Neural cell (in vitro differentiated cells): ENCODE measurements at regions not wholly inside any gene's neighbourhood (a gene's known extent, or its start where the extent isn't known, plus 50 kb on each side); places are given as distances from the start of the nearest gene placed in this dataset.

Experiments
- H2AFZ ChIP-seq: fragments of 200-600, 300-800 bp; sonication (generic), shearing (Covaris generic); 2 replicates; pipeline ENCODE4 v1.6.0; 2014; ENCODE audit warnings: low read depth, mild to moderate bottlenecking, antibody characterized with exemption, low read length, moderate library complexity
- H3F3A ChIP-seq: fragments of 200-600 bp; shearing (Covaris generic); 2 replicates; pipeline ENCODE4 v1.6.1; 2016; ENCODE audit warnings: mild to moderate bottlenecking, moderate library complexity, mixed read lengths, antibody characterized with exemption, low read length; ENCODE audit not compliant: insufficient read depth, poor library complexity, severe bottlenecking
- H3K27ac ChIP-seq: fragments of 200-600, 300-800 bp; sonication (generic), shearing (Covaris generic); 2 replicates; pipeline ENCODE4 v1.5.1; 2014; ENCODE audit warnings: mild to moderate bottlenecking, low read length, moderate library complexity
- H3K27me3 ChIP-seq: fragments of 300-800, 200-600 bp; sonication (generic), shearing (Covaris generic); 2 replicates; pipeline ENCODE4 v1.6.0; 2014; ENCODE audit warnings: mild to moderate bottlenecking, low read depth, low read length, moderate library complexity; ENCODE audit not compliant: insufficient read depth
- H3K36me3 ChIP-seq: fragments of 300-800, 200-600 bp; sonication (generic), shearing (Covaris generic); 2 replicates; pipeline ENCODE4 v1.5.1; 2014; ENCODE audit warnings: mild to moderate bottlenecking, antibody characterized with exemption, low read length, moderate library complexity; ENCODE audit not compliant: insufficient read depth
- H3K4me2 ChIP-seq: fragments of 300-800, 200-600 bp; sonication (generic), shearing (Covaris generic); 2 replicates; pipeline ENCODE4 v1.6.0; 2014; ENCODE audit warnings: mild to moderate bottlenecking, low read length
- H3K4me3 ChIP-seq: fragments of 300-800, 200-600 bp; sonication (generic), shearing (Covaris generic); 2 replicates; pipeline ENCODE4 v1.5.1; 2014; ENCODE audit warnings: mild to moderate bottlenecking, low read length, moderate library complexity
- H3K79me2 ChIP-seq: fragments of 200-600 bp; shearing (Covaris generic); replicated peaks from 2 replicates; pipeline ENCODE4 v1.6.0; 2014; ENCODE audit warnings: mild to moderate bottlenecking, low read length, moderate library complexity; ENCODE audit not compliant: insufficient read depth
- H3K9ac ChIP-seq: fragments of 300-800, 200-600 bp; sonication (generic), shearing (Covaris generic); 2 replicates; pipeline ENCODE4 v1.6.1; 2016; ENCODE audit warnings: mild to moderate bottlenecking, low read length, mixed read lengths
- H3K9me2 ChIP-seq: fragments of 200-600 bp; shearing (Covaris generic); 2 replicates; pipeline ENCODE4 v1.6.1; 2016; ENCODE audit warnings: mild to moderate bottlenecking, low read length, mixed read lengths; ENCODE audit not compliant: insufficient read depth
- H3K9me3 ChIP-seq: fragments of 200-600, 300-800 bp; sonication (generic), shearing (Covaris generic); 2 replicates; pipeline ENCODE4 v1.6.1; 2016; ENCODE audit warnings: mild to moderate bottlenecking, mixed run types, low read length, moderate library complexity, mixed read lengths
- H4K20me1 ChIP-seq: fragments of 200-600 bp; shearing (Covaris generic); 2 replicates; pipeline ENCODE4 v1.6.1; 2016; ENCODE audit warnings: mild to moderate bottlenecking, mixed run types; ENCODE audit not compliant: insufficient read depth
- EP300 ChIP-seq: fragments of 450-650 bp; conservative IDR thresholded peaks from 2 replicates; pipeline ENCODE4 v1.6.1; 2014; ENCODE audit warnings: antibody characterized with exemption, mild to moderate bottlenecking, moderate library complexity; ENCODE audit not compliant: poor library complexity, severe bottlenecking
- EZH2 ChIP-seq: fragments of 200-600, 300-800 bp; shearing (Covaris generic), sonication (generic); IDR thresholded peaks from 2 replicates; pipeline ENCODE4 v1.6.1; 2014; ENCODE audit warnings: antibody characterized with exemption, low read length, borderline replicate concordance, mild to moderate bottlenecking; ENCODE audit not compliant: insufficient read depth, poor library complexity, severe bottlenecking
- MXI1 ChIP-seq: fragments of 450-650 bp; conservative IDR thresholded peaks from 2 replicates; pipeline ENCODE4 v1.6.1; 2014; ENCODE audit warnings: antibody characterized with exemption, mild to moderate bottlenecking; ENCODE audit not compliant: poor library complexity, severe bottlenecking
- POLR2AphosphoS5 ChIP-seq: IDR thresholded peaks from 2 replicates; pipeline ENCODE4 v1.6.1; 2012
- RAD21 ChIP-seq: fragments of 450-650 bp; conservative IDR thresholded peaks from 2 replicates; pipeline ENCODE4 v1.6.1; 2014; ENCODE audit warnings: antibody characterized with exemption, mild to moderate bottlenecking, moderate library complexity
- REST ChIP-seq: IDR thresholded peaks from 2 replicates; pipeline ENCODE4 v1.6.1; 2012; ENCODE audit warnings: borderline replicate concordance
- SMC3 ChIP-seq: fragments of 450-650 bp; conservative IDR thresholded peaks from 2 replicates; pipeline ENCODE4 v1.6.1; 2014; ENCODE audit warnings: antibody characterized with exemption, mild to moderate bottlenecking, moderate library complexity; ENCODE audit not compliant: poor library complexity
- TAF1 ChIP-seq: IDR thresholded peaks from 2 replicates; pipeline ENCODE4 v1.6.1; 2012; ENCODE audit warnings: low read depth
- TF ChIP-seq, protein P1 (sequence below): fragments of 450-650 bp; IDR thresholded peaks from 2 replicates; pipeline ENCODE4 v1.5.1; 2014; ENCODE audit warnings: antibody characterized with exemption, mild to moderate bottlenecking, moderate library complexity; ENCODE audit not compliant: poor library complexity, severe bottlenecking

- no peak overlapping the region for H3K9ac ChIP-seq
- no peaks in the 10 kb centered on the region for H3K27me3 ChIP-seq
- H2AFZ ChIP-seq, result no peak overlapping the region
- no peak overlapping the region for H3K4me2 ChIP-seq
- H3K79me2 ChIP-seq, result no peaks in the 10 kb centered on the region
- TF ChIP-seq SMC3 (no peak), POLR2AphosphoS5 (no peak), EZH2 (no peak), REST (no peak), EP300 (no peak), TAF1 (no peak), MXI1 (no peak), RAD21 (no peak)
- TF ChIP-seq, protein P1, sequence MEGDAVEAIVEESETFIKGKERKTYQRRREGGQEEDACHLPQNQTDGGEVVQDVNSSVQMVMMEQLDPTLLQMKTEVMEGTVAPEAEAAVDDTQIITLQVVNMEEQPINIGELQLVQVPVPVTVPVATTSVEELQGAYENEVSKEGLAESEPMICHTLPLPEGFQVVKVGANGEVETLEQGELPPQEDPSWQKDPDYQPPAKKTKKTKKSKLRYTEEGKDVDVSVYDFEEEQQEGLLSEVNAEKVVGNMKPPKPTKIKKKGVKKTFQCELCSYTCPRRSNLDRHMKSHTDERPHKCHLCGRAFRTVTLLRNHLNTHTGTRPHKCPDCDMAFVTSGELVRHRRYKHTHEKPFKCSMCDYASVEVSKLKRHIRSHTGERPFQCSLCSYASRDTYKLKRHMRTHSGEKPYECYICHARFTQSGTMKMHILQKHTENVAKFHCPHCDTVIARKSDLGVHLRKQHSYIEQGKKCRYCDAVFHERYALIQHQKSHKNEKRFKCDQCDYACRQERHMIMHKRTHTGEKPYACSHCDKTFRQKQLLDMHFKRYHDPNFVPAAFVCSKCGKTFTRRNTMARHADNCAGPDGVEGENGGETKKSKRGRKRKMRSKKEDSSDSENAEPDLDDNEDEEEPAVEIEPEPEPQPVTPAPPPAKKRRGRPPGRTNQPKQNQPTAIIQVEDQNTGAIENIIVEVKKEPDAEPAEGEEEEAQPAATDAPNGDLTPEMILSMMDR, result no peak
- no peak overlapping the region for H3K27ac ChIP-seq
- no peaks in the 10 kb centered on the region for H3F3A ChIP-seq
- no peaks in the 10 kb centered on the region for H4K20me1 ChIP-seq
- H3K4me3 ChIP-seq, result no peak overlapping the region
- H3K9me2 ChIP-seq, result no peaks in the 10 kb centered on the region
- no peaks in the 10 kb centered on the region for H3K36me3 ChIP-seq
- H3K9me3 ChIP-seq, result no peaks in the 10 kb centered on the region
Observed at GRCh38 chr12:84696281-84696680, 216.3 kb downstream of the SLC6A15 start.

DNA sequence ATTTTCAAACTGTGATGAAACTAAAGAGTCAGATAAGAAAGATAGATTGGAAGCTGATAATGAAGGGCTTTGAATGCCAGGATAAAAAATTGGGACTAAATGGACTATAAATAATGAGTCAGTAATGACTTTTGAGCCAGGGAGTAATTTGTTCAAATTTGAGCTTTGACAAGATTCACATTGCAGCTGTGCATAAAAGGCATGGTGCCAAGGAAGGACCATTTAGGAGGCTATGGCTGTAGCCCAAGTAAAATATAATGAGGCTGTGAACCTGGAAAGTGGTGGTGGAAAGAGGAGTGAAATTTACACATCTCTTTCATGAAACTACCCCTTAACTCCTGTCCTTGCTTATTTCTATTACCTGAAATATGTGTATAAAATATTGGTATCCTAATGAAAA lies 218.5 kb downstream of the SLC6A15 start:
- Histone ChIP-seq H3K27ac (no peak overlapping the region), H3K27me3 (no peaks in the 10 kb centered on the region), H3K9me2 (no peaks in the 10 kb centered on the region), H3K4me3 (no peak overlapping the region), H2AFZ (no peak overlapping the region), H3K9ac (no peak overlapping the region), H3K9me3 (no peaks in the 10 kb centered on the region), H4K20me1 (no peaks in the 10 kb centered on the region), H3K79me2 (no peaks in the 10 kb centered on the region), H3K4me2 (no peak overlapping the region), H3K36me3 (no peaks in the 10 kb centered on the region), H3F3A (no peaks in the 10 kb centered on the region)
- TF ChIP-seq RAD21, result no peak
- no peak for TF ChIP-seq EZH2

DNA sequence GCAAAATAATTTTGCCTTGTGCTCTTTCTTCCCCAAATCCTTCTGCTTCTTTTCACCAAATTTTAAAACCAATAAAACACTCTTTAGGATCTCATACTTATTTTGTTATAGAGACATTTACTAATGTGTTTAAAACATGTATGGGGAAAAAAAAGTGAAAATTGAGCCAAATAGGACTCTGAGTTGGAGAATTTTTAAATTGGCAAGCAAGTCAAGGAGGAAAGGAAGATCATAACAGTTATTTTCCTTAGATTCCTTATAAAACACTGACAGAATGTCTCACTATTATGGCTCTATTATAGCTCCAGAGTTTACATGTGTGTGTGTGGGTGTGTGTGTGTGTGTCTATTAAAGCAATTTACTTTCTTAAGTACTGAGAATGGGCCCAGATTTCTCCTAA lies 220.5 kb downstream of the SLC6A15 start:
- Histone ChIP-seq H3K9me2 (no peaks in the 10 kb centered on the region), H3K27me3 (no peaks in the 10 kb centered on the region), H3K36me3 (no peaks in the 10 kb centered on the region), H3K9me3 (no peaks in the 10 kb centered on the region), H3K27ac (no peak overlapping the region), H3K79me2 (no peaks in the 10 kb centered on the region), H4K20me1 (no peaks in the 10 kb centered on the region), H3K4me2 (no peak overlapping the region), H3K4me3 (no peak overlapping the region), H2AFZ (no peak overlapping the region), H3F3A (no peaks in the 10 kb centered on the region), H3K9ac (no peak overlapping the region)
- no peak for TF ChIP-seq REST
- no peak for TF ChIP-seq EZH2
- no peak for TF ChIP-seq TAF1
- no peak for TF ChIP-seq SMC3
- TF ChIP-seq, protein P1, result no peak
- TF ChIP-seq EP300, result no peak
- no peak for TF ChIP-seq MXI1
- TF ChIP-seq RAD21, result no peak
- no peak for TF ChIP-seq POLR2AphosphoS5
